Muscle of back (tissue), 3 donors: ENCODE measurements at regions not wholly inside any gene's neighbourhood (a gene's known extent, or its start where the extent isn't known, plus 50 kb on each side); places are given as distances from the start of the nearest gene placed in this dataset.

ENCODE experiments used
- DNase-seq, 3 donors: peaks; one replicate each; pipeline versions ENCODE4 v3.0.0 to v3.0.0-alpha.2; 2013

DNA sequence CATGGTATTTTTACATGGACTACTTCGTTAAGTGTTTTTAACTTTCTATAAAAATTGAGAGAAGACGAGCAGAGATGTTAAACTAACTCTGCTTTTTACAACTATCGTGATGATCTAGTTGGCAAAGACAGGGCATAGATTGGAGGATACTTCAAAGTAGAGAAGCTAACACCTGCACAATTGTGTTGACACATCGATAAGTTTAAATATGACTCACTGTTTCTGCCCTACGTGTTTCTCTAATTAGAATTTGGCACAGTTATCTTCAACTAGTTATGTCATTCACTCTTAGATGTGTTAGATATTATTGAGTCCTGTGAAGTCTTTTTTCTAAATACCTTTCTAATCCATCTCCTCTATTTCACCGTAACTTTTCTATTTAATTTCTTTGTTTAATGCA, 68.5 kb upstream of the FERD3L start:
- DNase-seq = no peak

DNA sequence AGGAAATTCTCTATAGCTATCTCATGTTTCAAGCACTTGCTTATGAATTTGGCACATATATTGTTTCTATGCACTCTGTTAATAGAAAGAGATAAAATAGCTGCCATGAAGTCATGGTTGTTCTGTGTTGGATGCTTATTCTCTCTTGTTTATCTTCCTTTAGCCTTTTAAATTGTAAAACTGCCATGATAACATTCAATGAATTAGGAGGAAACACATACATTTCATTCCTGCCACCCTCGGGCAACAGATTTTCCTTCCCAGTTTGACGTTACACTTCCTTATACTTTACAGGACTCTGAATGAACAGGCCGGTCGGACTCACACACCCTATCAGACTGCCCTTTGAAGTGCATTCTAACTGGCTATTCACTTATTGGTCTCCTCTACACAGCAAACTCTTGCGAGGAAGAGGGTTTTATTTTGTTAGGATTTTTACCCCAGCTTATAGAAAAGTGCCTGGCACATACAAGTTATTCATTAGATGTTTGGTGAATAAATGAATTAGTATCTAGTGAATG, 65.7 kb upstream of the FERD3L start:
- DNase-seq = no peak

DNA sequence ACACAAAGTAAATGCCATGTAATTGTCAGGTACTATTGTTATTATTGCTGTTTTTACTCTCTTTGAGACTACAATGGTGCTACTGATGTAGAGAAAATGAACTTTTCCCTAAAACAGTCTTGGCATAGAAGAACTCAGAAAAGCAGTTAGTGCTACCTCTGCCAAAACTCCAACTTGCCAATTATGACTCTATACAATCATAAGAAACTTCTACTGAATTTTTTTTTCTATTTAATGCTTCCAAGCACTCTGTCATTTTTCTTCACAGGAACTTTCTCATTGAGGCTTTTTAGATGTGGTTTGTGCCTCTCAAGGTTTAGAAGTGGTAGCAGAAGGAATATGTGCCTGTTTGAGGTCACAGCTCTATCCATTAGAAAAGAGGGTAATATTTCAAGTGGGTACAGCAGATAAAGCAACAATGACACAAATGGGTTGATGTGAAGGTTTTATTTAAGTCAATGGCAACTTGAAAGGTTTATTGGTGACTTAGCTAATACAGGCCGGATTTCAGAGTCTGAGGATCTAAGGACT, 64.0 kb upstream of the FERD3L start:
- DNase-seq = peak in 2 of 3 donors; percentile 47 to 64

DNA sequence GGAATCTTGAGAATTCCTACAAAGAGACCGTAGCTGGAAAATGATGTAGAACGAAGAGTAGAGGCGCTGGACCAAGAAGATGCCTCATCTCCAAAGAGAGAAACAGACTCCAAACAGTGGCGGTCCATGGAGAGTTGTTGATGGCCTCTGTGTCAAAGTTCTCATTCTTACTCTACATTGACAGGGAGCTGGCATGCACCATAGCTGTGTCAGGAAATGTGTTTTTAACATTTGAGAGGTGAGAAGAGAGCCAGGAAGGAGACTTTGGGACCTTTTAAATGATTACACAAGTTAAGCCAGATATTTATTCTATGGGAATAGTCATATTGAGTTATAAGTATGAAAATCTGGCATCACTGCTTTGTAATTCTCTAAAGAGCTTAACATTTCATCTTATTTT, 61.5 kb upstream of the FERD3L start:
- DNase-seq = peak in 1 of 3 donors; percentile 61

DNA sequence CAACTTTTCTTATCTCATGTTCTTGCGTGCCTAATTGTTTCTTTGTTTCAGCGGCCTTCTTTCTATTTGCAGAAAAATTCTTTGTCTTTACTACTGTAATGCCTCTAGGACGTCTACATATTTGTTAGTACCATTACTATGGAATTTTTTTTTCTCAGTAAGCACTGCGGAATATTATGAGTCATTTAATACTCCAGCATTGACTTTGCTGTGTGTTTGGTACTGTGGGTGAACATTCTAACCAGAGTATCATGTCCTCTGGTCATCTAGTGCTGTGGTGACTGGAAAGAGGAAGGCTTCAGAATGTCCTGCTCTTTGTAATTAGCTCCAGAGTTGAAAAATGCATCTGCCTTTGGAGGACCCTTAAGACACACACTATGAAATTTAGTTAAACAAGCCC, 58.5 kb upstream of the FERD3L start:
- no peak for DNase-seq

DNA sequence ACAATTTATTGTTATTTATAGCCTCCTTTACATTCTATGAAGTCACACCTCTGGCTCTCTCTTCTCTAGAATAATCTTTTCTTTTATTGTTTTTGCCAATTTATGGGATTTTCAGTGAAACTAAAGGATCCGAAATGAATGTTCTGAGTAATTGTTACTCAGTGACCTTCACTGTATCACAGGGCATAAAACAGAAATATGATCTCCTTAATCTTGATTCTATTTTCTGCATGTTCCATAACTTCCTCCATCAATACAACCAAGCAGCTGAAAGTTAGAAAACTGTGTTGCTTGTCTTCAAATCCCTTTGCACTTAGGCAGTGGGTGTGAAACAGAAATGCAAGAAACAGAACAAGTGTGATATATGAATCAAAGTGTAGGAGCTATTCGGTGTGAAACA, 57.4 kb upstream of the FERD3L start:
- DNase-seq = no peak
